ENCODE measurements at regions not wholly inside any gene's neighbourhood (a gene's known extent, or its start where the extent isn't known, plus 50 kb on each side); places are given as distances from the start of the nearest gene placed in this dataset.
A peak's percentile ranks its signal among the peaks of the same experiment; 100 is the strongest.

GRCh38 chr6:72521684-72522083 lies 100.2 kb upstream of the KCNQ5 start:
- H3K27ac Mint-ChIP-seq: no peak overlapping the region
- H3K4me3 Mint-ChIP-seq: no peak overlapping the region
- H3K9me3 Mint-ChIP-seq: no peaks in the 10 kb centered on the region
- H3K4me1 Mint-ChIP-seq: no peaks in the 10 kb centered on the region
- DNase-seq (ENCODE audit: low spot score in 2 of 2) (no peak), ATAC-seq (no peak)
- no peaks in the 10 kb centered on the region for H3K36me3 Mint-ChIP-seq

GRCh38 chr6:72522735-72523141 lies 99.1 kb upstream of the KCNQ5 start:
- no peak overlapping the region for H3K27ac Mint-ChIP-seq
- no peaks in the 10 kb centered on the region for H3K4me1 Mint-ChIP-seq
- H3K9me3 Mint-ChIP-seq: no peaks in the 10 kb centered on the region
- no peaks in the 10 kb centered on the region for H3K36me3 Mint-ChIP-seq
- ATAC-seq (no peak), DNase-seq (ENCODE audit: low spot score in 2 of 2) (no peak)
- no peak overlapping the region for H3K4me3 Mint-ChIP-seq

DNA sequence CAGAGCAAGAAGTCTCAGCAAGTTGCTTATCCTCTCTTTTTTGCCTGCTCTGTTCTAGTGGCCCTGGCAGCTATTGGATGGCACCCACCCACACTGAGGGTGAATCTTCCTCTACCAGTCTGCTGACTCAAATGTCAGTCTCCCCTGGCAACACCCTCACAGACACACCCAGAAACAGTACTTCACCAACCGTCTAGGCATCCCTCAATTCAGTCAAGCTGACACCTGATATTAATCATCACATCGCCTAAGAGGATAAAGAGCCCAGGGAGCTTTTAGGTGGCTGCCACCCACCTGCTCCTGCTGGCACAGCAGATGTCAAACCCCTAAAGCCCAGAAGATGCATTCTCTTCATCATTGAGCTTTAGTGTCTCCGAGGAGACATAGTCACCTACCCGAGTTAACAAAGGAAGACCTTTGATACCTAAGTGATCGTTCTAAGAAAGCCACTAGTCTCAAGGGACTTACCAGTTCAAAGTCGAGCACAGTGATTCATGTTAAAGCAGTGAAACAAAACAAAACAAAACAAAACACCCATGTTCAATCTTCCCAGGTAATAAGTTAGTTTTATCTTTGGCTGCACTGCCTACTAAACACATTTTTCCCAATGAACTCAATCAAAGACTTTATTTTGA lies 97.7 kb upstream of the KCNQ5 start:
- H3K27ac Mint-ChIP-seq: no peak overlapping the region

GRCh38 chr6:72525821-72526510 lies 95.9 kb upstream of the KCNQ5 start:
- Mint-ChIP-seq H3K4me3 (no peak overlapping the region), H3K9me3 (no peaks in the 10 kb centered on the region), H3K27ac (no peak overlapping the region), H3K4me1 (no peaks in the 10 kb centered on the region), H3K36me3 (no peaks in the 10 kb centered on the region)
- no peak for DNase-seq (ENCODE audit: low spot score in 2 of 2)
- no peak for ATAC-seq

More for the DNA sequence above, 97.7 kb upstream of the KCNQ5 start:
- Mint-ChIP-seq H3K4me3 (no peak overlapping the region), H3K9me3 (no peaks in the 10 kb centered on the region), H3K36me3 (no peaks in the 10 kb centered on the region), H3K4me1 (no peaks in the 10 kb centered on the region)
- DNase-seq (ENCODE audit: low spot score in 2 of 2) (no peak), ATAC-seq (peak; percentile 69)

GRCh38 chr6:72530152-72530551 lies 91.7 kb upstream of the KCNQ5 start:
- no peaks in the 10 kb centered on the region for H3K9me3 Mint-ChIP-seq
- H3K4me3 Mint-ChIP-seq: no peak overlapping the region
- no peak for ATAC-seq

DNA sequence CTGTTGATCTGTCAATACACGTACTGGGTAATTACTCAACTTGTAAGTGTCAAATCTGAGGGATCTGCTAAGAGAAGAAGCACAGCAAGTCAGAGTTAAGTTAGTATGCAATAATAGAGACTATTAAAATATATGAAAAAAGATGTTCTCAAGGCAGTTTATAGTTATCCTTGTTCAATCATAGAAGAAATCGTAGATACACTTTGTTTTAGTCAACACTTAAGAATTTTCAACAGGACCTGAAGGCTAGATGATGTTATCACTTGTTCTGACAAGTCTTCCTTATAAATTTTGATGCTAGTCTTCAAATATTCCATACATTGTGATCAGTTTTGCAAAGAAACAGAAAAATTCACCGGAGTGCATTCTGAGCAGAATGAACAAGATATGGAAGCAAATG lies 91.1 kb upstream of the KCNQ5 start:
- no peaks in the 10 kb centered on the region for H3K36me3 Mint-ChIP-seq
- no peak overlapping the region for H3K4me3 Mint-ChIP-seq
- H3K27ac Mint-ChIP-seq: no peak overlapping the region
- ATAC-seq (no peak), DNase-seq (ENCODE audit: low spot score in 2 of 2) (no peak)
- H3K4me1 Mint-ChIP-seq: no peaks in the 10 kb centered on the region
- H3K9me3 Mint-ChIP-seq: no peaks in the 10 kb centered on the region

More at GRCh38 chr6:72530152-72530551, 91.7 kb upstream of the KCNQ5 start:
- no peak for DNase-seq (ENCODE audit: low spot score in 2 of 2)
- H3K36me3 Mint-ChIP-seq: no peaks in the 10 kb centered on the region
- H3K27ac Mint-ChIP-seq: no peak overlapping the region
- no peaks in the 10 kb centered on the region for H3K4me1 Mint-ChIP-seq

- Mint-ChIP-seq H3K9me3 (no peaks in the 10 kb centered on the region), H3K27ac (no peak overlapping the region), H3K36me3 (no peaks in the 10 kb centered on the region), H3K4me3 (no peak overlapping the region), H3K4me1 (no peaks in the 10 kb centered on the region)
- ATAC-seq: no peak
- DNase-seq (ENCODE audit: low spot score in 2 of 2): no peak
Observed at GRCh38 chr6:72533606-72534005, 88.3 kb upstream of the KCNQ5 start.

GRCh38 chr6:72534236-72534635 lies 87.6 kb upstream of the KCNQ5 start:
- Mint-ChIP-seq H3K9me3 (no peaks in the 10 kb centered on the region), H3K36me3 (no peaks in the 10 kb centered on the region), H3K27ac (no peak overlapping the region), H3K4me3 (no peak overlapping the region), H3K4me1 (no peaks in the 10 kb centered on the region)
- no peak for ATAC-seq
- DNase-seq (ENCODE audit: low spot score in 2 of 2): no peak

DNA sequence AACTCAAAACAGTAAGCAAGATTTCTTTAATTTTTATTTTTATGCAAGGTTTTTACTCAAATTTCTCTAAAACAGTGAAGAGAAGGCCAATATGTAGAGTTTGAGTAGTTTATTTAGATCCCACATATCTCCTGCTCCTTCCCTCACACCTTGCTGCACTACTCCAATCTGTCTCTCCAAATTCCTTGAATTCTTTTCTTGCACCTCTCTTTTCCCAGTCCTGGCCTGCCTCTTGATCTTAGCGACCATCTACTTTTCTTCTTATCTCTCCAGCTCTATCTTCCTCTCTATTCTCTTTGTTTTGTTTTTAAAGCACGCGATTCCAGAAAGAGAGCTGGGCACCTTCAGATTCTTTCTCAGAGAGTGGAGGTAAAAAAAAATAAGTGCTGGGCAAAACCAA lies 86.7 kb upstream of the KCNQ5 start:
- ATAC-seq (no peak), DNase-seq (ENCODE audit: low spot score in 2 of 2) (no peak)
- Mint-ChIP-seq H3K4me3 (no peak overlapping the region), H3K36me3 (no peaks in the 10 kb centered on the region), H3K27ac (no peak overlapping the region), H3K4me1 (no peaks in the 10 kb centered on the region), H3K9me3 (peaks cover 5% of the 10 kb centered on the region)

GRCh38 chr6:72547020-72547419 lies 74.8 kb upstream of the KCNQ5 start:
- Mint-ChIP-seq H3K4me3 (no peak overlapping the region), H3K36me3 (no peaks in the 10 kb centered on the region), H3K27ac (no peak overlapping the region), H3K4me1 (no peaks in the 10 kb centered on the region), H3K9me3 (peaks cover under 1% of the 10 kb centered on the region)
- ATAC-seq (no peak), DNase-seq (ENCODE audit: low spot score in 2 of 2) (no peak)

DNA sequence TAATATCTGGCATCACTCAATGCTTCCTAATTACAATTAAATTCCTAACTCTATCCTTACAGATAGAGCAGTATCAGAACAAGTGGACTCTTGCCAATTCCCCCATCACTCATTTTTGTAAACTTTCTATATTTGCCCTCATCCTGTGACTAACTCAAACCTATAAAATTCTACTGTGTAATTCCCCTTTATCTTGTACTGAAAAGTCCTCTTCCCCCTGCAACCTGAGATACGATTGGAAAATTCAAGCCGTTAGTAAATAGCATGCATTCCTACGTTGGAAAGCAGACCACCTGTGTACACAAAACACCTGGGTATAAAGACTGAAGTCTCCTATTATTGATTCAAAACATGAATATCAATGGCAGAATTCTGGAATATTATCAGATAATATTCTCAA lies 70.4 kb upstream of the KCNQ5 start:
- Mint-ChIP-seq H3K36me3 (no peaks in the 10 kb centered on the region), H3K4me1 (no peaks in the 10 kb centered on the region), H3K4me3 (no peak overlapping the region), H3K9me3 (no peaks in the 10 kb centered on the region), H3K27ac (no peak overlapping the region)
- DNase-seq (ENCODE audit: low spot score in 2 of 2) (no peak), ATAC-seq (no peak)

- Mint-ChIP-seq H3K4me1 (no peaks in the 10 kb centered on the region), H3K4me3 (no peak overlapping the region), H3K9me3 (no peaks in the 10 kb centered on the region), H3K27ac (no peak overlapping the region), H3K36me3 (no peaks in the 10 kb centered on the region)
- ATAC-seq (no peak), DNase-seq (ENCODE audit: low spot score in 2 of 2) (no peak)
Observed at GRCh38 chr6:72552938-72553337, 68.9 kb upstream of the KCNQ5 start.

DNA sequence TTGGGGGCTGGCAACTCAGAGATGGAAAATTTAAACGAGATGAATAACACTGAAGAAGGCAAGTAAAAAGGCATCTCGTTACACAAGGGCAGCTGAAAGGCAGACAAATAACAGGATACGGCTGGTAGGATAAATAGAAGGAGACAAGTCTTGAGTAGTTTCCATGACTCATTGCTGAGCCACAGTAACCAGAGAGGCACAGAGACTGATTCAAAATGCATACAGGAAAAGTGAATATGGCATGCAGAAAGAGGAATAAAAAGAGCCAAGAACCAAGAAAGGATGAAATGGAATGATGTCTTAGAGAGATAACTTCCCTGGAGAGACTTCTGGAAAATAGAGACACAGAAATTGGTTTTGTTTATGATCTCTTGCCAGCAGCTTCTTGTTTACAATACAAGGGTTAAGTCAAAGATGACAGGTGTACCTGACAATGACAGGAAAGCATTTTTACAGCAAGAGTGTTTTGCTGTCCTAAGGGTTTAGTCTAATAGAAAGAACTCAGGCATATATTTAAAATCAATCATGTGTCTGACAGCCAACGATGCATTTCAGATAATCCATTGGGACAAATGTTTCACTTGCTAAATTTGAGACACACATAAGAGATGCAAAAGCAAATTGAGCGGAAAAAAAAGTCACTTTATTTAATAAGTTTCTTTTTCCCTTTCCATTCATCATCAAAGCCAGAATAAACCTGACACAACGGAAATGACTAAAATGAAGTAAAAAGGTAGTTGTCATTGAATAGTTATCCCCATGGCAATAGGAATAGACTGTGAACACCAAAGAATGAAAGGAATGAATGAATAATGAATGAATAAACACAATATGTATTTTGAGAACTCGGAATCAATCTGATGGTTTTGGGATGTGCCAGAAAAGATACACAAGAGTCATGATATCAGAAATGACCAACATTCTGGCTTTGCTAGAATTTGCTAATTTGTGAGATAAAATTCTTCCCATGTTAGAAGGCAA lies 68.0 kb upstream of the KCNQ5 start:
- ATAC-seq: peak; percentile 52
- H3K4me3 Mint-ChIP-seq: no peak overlapping the region
- no peaks in the 10 kb centered on the region for H3K4me1 Mint-ChIP-seq
- H3K27ac Mint-ChIP-seq: no peak overlapping the region
- no peak for DNase-seq (ENCODE audit: low spot score in 2 of 2)
- H3K36me3 Mint-ChIP-seq: no peaks in the 10 kb centered on the region
- no peaks in the 10 kb centered on the region for H3K9me3 Mint-ChIP-seq

DNA sequence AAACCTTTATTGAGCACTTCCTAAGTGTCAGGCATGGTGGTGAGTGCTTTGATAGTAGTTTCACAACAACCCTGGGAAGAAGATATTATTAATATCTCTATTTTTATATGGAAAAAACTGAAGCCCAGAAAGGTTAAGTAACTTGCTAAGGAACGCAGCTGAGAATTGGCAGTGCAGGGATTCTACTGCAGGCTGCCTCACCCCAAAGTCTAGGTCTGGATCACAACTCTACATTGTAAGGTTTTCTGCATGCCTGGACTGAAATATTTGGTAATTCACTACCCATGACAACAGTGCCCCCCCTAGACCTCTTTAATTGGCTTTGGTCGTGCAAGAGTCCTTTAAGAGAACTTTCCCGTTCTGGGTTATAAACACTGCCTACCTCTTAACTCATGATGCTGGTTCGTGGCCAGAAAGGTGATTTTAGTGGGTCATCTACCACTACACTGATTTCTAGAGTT lies 67.1 kb upstream of the KCNQ5 start:
- H3K4me1 Mint-ChIP-seq: no peaks in the 10 kb centered on the region
- no peaks in the 10 kb centered on the region for H3K36me3 Mint-ChIP-seq
- DNase-seq (ENCODE audit: low spot score in 2 of 2) (no peak), ATAC-seq (no peak)
- no peak overlapping the region for H3K27ac Mint-ChIP-seq
- no peak overlapping the region for H3K4me3 Mint-ChIP-seq
- H3K9me3 Mint-ChIP-seq: no peaks in the 10 kb centered on the region

DNA sequence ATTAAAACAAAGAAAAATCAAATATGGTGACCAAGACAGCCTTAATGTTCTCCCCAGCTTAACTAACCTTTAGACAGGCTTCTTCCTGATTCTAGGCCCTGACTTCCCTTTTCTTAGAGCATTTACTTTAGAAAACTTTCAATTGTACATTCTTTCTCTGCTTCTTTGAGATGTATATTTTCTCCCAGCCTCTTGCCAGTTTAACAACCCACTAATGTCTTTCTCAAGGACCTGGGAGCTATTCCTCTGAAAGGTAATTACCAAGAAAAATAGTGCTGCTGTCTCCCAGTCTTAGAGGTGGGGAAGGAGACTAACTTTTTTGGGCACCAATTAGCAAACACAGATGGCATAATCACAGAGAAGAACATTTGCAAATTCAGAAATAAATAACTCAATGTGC lies 62.8 kb upstream of the KCNQ5 start:
- Mint-ChIP-seq H3K9me3 (no peaks in the 10 kb centered on the region), H3K27ac (no peak overlapping the region), H3K4me3 (no peak overlapping the region), H3K36me3 (no peaks in the 10 kb centered on the region), H3K4me1 (no peaks in the 10 kb centered on the region)
- no peak for DNase-seq (ENCODE audit: low spot score in 2 of 2)
- no peak for ATAC-seq

Data from stimulated activated effector memory CD8-positive, alpha-beta T cell treated with anti-CD3 and anti-CD28 coated beads, Interleukin-12 subunit alpha, Interleukin-12 subunit beta, amount 100 ng/mL, for 72 hours (primary cell).